ENCODE measurements at regions not wholly inside any gene's neighbourhood (a gene's known extent, or its start where the extent isn't known, plus 50 kb on each side); places are given as distances from the start of the nearest gene placed in this dataset.

DNA sequence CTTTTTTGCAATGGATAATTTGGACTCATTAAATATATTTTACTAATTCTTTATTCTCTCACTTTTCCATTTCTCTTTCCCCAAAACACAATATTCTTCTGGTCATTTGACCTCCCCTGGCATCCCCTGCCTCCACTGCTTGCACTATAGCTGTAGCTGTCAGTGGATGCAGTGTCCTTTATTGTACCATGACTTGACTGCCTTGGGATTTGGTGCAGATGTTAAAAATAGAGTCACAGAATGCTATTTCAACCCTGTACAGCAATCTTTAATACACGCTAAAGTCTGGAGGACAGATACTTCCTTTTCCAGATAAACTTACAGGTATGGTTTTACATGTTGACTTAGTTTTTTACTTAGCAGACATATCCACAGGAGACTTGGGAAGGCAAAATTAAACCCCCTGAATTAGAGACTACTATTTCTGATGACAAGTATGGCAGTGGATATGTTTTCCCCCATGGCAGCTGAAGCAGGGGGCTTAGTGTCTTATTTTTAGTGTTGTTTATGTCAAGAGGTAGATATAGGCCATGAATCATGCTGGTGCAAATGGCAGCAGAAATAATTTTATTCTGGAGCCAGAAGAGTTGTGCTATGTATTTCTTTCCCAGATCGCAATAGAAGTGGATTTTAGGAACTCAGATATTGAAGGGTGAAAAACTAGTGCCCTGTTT, 461.4 kb downstream of the NAF1 start:
- no peaks in the 10 kb centered on the region for H3K27me3 ChIP-seq (ENCODE audit: insufficient read depth, poor library complexity, severe bottlenecking)
- H3K27ac ChIP-seq (replicated peaks) = no peak overlapping the region
- DNase-seq (ENCODE audit: low read depth in 1 of 2, low spot score in 1 of 2) = no peak
- H3K4me3 ChIP-seq (replicated peaks; ENCODE audit: insufficient read depth, low read length) = no peak overlapping the region
- no peak for TF ChIP-seq SPI1 (IDR thresholded peaks at IDR 0.05; ENCODE audit: borderline replicate concordance, low read depth)
- no peak for TF ChIP-seq GABPA (IDR thresholded peaks at IDR 0.05; ENCODE audit: low read depth)
- TF ChIP-seq, protein P1, sequence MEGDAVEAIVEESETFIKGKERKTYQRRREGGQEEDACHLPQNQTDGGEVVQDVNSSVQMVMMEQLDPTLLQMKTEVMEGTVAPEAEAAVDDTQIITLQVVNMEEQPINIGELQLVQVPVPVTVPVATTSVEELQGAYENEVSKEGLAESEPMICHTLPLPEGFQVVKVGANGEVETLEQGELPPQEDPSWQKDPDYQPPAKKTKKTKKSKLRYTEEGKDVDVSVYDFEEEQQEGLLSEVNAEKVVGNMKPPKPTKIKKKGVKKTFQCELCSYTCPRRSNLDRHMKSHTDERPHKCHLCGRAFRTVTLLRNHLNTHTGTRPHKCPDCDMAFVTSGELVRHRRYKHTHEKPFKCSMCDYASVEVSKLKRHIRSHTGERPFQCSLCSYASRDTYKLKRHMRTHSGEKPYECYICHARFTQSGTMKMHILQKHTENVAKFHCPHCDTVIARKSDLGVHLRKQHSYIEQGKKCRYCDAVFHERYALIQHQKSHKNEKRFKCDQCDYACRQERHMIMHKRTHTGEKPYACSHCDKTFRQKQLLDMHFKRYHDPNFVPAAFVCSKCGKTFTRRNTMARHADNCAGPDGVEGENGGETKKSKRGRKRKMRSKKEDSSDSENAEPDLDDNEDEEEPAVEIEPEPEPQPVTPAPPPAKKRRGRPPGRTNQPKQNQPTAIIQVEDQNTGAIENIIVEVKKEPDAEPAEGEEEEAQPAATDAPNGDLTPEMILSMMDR (IDR thresholded peaks at IDR 0.05; ENCODE audit: insufficient read depth, low read length) = no peak
- TF ChIP-seq, protein P2, sequence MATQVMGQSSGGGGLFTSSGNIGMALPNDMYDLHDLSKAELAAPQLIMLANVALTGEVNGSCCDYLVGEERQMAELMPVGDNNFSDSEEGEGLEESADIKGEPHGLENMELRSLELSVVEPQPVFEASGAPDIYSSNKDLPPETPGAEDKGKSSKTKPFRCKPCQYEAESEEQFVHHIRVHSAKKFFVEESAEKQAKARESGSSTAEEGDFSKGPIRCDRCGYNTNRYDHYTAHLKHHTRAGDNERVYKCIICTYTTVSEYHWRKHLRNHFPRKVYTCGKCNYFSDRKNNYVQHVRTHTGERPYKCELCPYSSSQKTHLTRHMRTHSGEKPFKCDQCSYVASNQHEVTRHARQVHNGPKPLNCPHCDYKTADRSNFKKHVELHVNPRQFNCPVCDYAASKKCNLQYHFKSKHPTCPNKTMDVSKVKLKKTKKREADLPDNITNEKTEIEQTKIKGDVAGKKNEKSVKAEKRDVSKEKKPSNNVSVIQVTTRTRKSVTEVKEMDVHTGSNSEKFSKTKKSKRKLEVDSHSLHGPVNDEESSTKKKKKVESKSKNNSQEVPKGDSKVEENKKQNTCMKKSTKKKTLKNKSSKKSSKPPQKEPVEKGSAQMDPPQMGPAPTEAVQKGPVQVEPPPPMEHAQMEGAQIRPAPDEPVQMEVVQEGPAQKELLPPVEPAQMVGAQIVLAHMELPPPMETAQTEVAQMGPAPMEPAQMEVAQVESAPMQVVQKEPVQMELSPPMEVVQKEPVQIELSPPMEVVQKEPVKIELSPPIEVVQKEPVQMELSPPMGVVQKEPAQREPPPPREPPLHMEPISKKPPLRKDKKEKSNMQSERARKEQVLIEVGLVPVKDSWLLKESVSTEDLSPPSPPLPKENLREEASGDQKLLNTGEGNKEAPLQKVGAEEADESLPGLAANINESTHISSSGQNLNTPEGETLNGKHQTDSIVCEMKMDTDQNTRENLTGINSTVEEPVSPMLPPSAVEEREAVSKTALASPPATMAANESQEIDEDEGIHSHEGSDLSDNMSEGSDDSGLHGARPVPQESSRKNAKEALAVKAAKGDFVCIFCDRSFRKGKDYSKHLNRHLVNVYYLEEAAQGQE (IDR thresholded peaks at IDR 0.05; ENCODE audit: insufficient replicate concordance, low read depth) = no peak
- no peak for TF ChIP-seq POLR2AphosphoS5 (IDR thresholded peaks at IDR 0.05; ENCODE audit: low read depth)

DNA sequence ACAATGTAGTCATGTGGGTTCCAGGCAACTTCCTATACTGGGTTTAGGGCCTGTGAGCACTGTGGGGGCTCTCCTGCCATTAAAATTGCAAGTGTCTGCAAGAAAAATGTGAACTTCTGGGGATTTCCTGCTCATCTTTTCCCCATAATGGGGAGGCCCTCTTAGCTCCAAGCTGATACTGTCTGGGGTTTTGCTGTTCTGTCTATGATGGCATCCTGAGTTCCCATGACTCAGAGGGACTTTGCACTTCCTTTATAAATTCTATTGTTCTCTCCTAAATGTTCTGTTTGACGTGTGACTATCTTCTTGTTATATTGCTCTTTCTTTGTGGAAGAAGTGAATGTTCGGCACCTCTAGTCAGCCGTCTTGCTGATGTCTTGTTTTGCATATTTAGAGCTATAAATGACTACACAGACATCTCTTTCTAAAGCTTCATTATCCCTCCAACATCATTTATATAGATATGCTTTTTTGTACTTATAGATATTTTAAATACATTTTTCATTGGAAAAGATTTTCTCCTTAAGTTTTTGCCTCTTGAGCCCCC, 465.8 kb downstream of the NAF1 start:
- Histone ChIP-seq H3K27me3 (ENCODE audit: insufficient read depth, poor library complexity, severe bottlenecking) (no peaks in the 10 kb centered on the region), H3K27ac (replicated peaks) (no peak overlapping the region), H3K4me3 (replicated peaks; ENCODE audit: insufficient read depth, low read length) (no peak overlapping the region)
- DNase-seq (ENCODE audit: low read depth in 1 of 2, low spot score in 1 of 2) = no peak
- no peak for TF ChIP-seq GABPA (IDR thresholded peaks at IDR 0.05; ENCODE audit: low read depth)
- TF ChIP-seq POLR2AphosphoS5 (IDR thresholded peaks at IDR 0.05; ENCODE audit: low read depth) = no peak

DNA sequence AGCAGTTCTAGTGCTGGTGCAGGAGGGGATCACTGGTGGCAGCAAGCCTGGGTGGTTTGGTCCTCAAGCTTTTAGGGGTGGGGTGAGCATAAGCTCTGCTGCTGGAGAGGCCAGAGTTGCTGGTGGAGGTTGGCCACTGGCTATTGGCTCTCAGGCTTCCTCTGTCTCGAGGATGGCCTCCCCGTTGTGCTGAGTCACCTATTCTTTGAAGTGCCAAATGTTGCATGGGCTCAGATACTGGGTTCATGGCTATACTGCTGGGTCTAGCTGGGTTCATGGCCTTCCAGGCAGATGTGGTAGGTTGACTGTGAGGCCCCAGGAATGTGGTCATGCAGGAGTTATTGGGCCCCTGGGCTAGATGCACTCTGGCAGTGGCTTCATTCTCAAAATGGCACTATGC, 466.3 kb downstream of the NAF1 start:
- Histone ChIP-seq H3K4me3 (replicated peaks; ENCODE audit: insufficient read depth, low read length) (no peak overlapping the region), H3K27ac (replicated peaks) (no peak overlapping the region), H3K27me3 (ENCODE audit: insufficient read depth, poor library complexity, severe bottlenecking) (no peaks in the 10 kb centered on the region)
- DNase-seq (ENCODE audit: low read depth in 1 of 2, low spot score in 1 of 2) = no peak
- TF ChIP-seq SPI1 (IDR thresholded peaks at IDR 0.05; ENCODE audit: borderline replicate concordance, low read depth) (no peak), POLR2AphosphoS5 (IDR thresholded peaks at IDR 0.05; ENCODE audit: low read depth) (no peak), GABPA (IDR thresholded peaks at IDR 0.05; ENCODE audit: low read depth) (no peak)
- TF ChIP-seq, protein P2 (IDR thresholded peaks at IDR 0.05; ENCODE audit: insufficient replicate concordance, low read depth) = no peak
- TF ChIP-seq, protein P1 (IDR thresholded peaks at IDR 0.05; ENCODE audit: insufficient read depth, low read length) = no peak

DNA sequence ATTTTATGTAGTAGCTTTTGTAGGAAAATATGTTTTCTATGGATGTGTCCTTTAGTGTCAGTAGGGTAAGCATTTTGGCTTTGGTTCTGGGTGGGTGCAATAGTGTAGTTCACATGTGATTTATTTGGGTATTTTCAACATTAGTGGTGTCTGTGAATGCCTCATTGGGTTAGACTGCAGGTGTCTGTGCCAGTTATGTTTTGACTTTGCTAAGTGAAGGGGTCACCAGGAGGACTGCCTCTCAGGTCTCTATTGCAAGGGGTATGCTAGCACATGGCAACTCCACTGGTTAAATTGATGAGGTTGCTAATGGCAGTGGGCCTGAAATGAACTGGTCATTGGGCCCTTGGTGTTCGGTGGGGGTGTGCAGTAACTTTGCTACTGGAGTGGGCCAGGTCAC, 467.1 kb downstream of the NAF1 start:
- no peaks in the 10 kb centered on the region for H3K27me3 ChIP-seq (ENCODE audit: insufficient read depth, poor library complexity, severe bottlenecking)
- TF ChIP-seq GABPA (IDR thresholded peaks at IDR 0.05; ENCODE audit: low read depth) (no peak), POLR2AphosphoS5 (IDR thresholded peaks at IDR 0.05; ENCODE audit: low read depth) (no peak), SPI1 (IDR thresholded peaks at IDR 0.05; ENCODE audit: borderline replicate concordance, low read depth) (no peak)
- TF ChIP-seq, protein P1 (IDR thresholded peaks at IDR 0.05; ENCODE audit: insufficient read depth, low read length) = no peak
- TF ChIP-seq, protein P2 (IDR thresholded peaks at IDR 0.05; ENCODE audit: insufficient replicate concordance, low read depth) = no peak
- no peak for DNase-seq (ENCODE audit: low read depth in 1 of 2, low spot score in 1 of 2)
- no peak overlapping the region for H3K4me3 ChIP-seq (replicated peaks; ENCODE audit: insufficient read depth, low read length)
- no peak overlapping the region for H3K27ac ChIP-seq (replicated peaks)

Measured in HL-60 (cell line).